ENCODE measurements at regions not wholly inside any gene's neighbourhood (a gene's known extent, or its start where the extent isn't known, plus 50 kb on each side); places are given as distances from the start of the nearest gene placed in this dataset.
A peak's percentile ranks its signal among the peaks of the same experiment; 100 is the strongest.

DNA sequence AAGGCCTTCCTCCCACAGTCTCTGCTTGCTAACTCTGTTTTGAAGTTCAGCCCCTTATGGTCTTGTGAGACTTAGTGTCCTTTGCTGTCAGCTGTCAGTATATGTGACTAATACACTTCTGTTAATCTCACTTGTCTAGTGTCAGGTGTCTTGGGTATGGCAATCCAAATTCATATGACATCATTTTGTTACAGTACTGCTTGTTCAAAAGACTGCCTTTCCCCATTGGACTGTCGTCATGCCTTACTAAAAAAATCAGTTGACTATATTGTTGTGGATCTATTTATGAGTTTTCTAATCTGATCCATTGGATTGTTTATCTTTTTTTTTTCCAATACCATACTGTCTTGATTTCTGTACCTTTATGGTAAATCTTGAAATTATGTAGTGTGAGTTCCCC is 611.4 kb upstream of the HS6ST1 start:
- no peaks in the 10 kb centered on the region for H3K4me1 Mint-ChIP-seq
- no peaks in the 10 kb centered on the region for H3K36me3 Mint-ChIP-seq
- H3K27ac Mint-ChIP-seq = no peak overlapping the region
- ATAC-seq = no peak
- H3K27me3 Mint-ChIP-seq = no peaks in the 10 kb centered on the region
- no peak overlapping the region for H3K4me3 Mint-ChIP-seq
- H3K9me3 Mint-ChIP-seq = peaks cover 9% of the 10 kb centered on the region

GRCh38 chr2:128940378-128940777 is 621.7 kb upstream of the HS6ST1 start:
- Mint-ChIP-seq H3K36me3 (no peaks in the 10 kb centered on the region), H3K4me3 (no peak overlapping the region), H3K27me3 (no peaks in the 10 kb centered on the region), H3K27ac (no peak overlapping the region), H3K9me3 (peaks cover 5% of the 10 kb centered on the region), H3K4me1 (no peaks in the 10 kb centered on the region)
- no peak for ATAC-seq

GRCh38 chr2:128941751-128942150 is 623.1 kb upstream of the HS6ST1 start:
- peaks cover 13% of the 10 kb centered on the region for H3K27me3 Mint-ChIP-seq
- H3K27ac Mint-ChIP-seq = no peak overlapping the region
- no peak overlapping the region for H3K4me3 Mint-ChIP-seq
- H3K4me1 Mint-ChIP-seq = no peaks in the 10 kb centered on the region
- ATAC-seq = no peak
- H3K9me3 Mint-ChIP-seq = peaks cover 10% of the 10 kb centered on the region
- no peaks in the 10 kb centered on the region for H3K36me3 Mint-ChIP-seq

GRCh38 chr2:128949360-128949759 is 630.7 kb upstream of the HS6ST1 start:
- Mint-ChIP-seq H3K4me1 (no peaks in the 10 kb centered on the region), H3K27me3 (peaks cover 52% of the 10 kb centered on the region)

DNA sequence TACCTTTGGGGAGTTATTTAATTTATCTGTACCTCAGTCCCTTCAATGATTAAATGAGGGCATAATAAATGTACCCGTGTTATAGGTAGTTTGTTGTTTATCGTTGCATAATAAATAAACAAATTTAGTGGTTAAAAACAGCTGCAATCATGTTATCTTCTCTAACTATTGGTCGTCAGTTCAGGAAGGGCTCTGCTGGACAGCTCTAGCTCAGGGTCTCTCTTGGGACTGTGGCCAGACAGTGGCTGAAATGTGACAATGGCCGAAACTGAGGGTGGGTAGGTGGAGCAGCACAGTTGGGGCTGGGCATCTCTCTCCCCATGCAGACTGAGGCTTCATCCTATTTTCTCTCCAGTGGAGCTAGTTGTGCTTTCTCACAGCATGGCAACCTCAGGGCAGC is 632.1 kb upstream of the HS6ST1 start:
- Mint-ChIP-seq H3K9me3 (peaks cover 5% of the 10 kb centered on the region), H3K27me3 (peaks cover 49% of the 10 kb centered on the region), H3K4me3 (no peak overlapping the region), H3K4me1 (no peaks in the 10 kb centered on the region), H3K27ac (no peak overlapping the region), H3K36me3 (no peaks in the 10 kb centered on the region)
- ATAC-seq = no peak

More at GRCh38 chr2:128949360-128949759, 630.7 kb upstream of the HS6ST1 start:
- Mint-ChIP-seq H3K9me3 (peaks cover 5% of the 10 kb centered on the region), H3K27ac (no peak overlapping the region), H3K36me3 (no peaks in the 10 kb centered on the region), H3K4me3 (no peak overlapping the region)
- ATAC-seq = no peak

DNA sequence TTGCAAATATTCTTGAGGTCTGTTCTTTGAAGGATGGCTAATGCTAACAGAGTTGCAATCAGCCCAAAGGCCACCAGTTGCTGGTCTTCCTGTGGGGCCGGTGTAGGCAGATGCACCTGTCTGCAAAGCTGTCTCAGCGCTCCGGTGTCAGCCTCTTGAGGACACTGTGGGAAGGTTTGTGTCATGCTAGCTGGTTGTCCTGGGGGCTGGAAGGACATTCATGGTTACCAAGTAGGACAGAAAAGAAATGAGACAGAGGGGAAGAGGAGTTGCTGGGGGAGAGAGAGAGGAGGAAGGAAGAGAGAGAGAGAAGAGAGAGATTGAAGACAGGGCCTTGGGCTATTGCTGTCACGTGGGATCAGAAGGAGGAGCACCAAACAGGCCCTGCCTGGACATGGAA is 639.6 kb upstream of the HS6ST1 start:
- Mint-ChIP-seq H3K4me1 (no peaks in the 10 kb centered on the region), H3K4me3 (no peak overlapping the region), H3K36me3 (no peaks in the 10 kb centered on the region), H3K9me3 (peaks cover 11% of the 10 kb centered on the region), H3K27me3 (peaks cover 16% of the 10 kb centered on the region), H3K27ac (no peak overlapping the region)
- no peak for ATAC-seq

- H3K36me3 Mint-ChIP-seq = no peaks in the 10 kb centered on the region
- H3K27ac Mint-ChIP-seq = no peak overlapping the region
- no peaks in the 10 kb centered on the region for H3K4me1 Mint-ChIP-seq
- no peak for ATAC-seq
- H3K27me3 Mint-ChIP-seq = no peaks in the 10 kb centered on the region
- no peaks in the 10 kb centered on the region for H3K9me3 Mint-ChIP-seq
- no peak overlapping the region for H3K4me3 Mint-ChIP-seq
Measured at GRCh38 chr2:128967646-128968045, 649.0 kb upstream of the HS6ST1 start.

DNA sequence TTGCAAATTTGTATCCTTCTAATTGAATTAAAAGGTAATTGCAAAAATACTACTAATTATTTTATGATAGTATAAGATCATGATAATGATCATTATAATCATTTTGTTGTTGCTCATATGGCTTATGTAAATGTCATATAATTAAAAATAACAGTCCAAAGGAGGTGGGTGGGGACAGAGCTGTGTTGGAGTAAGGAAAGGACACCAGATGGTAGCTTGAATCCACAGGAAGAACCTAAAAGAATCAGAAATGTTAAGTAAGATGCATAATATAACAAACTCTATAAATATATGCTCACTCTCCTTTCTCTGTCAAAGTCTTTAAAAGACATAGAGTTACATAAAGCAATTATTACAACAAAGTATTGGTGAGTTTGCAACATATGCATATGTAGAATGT is 650.7 kb upstream of the HS6ST1 start:
- Mint-ChIP-seq H3K9me3 (no peaks in the 10 kb centered on the region), H3K4me3 (no peak overlapping the region), H3K36me3 (no peaks in the 10 kb centered on the region), H3K27me3 (no peaks in the 10 kb centered on the region), H3K27ac (no peak overlapping the region), H3K4me1 (no peaks in the 10 kb centered on the region)
- ATAC-seq = no peak

- ATAC-seq = no peak
- no peaks in the 10 kb centered on the region for H3K27me3 Mint-ChIP-seq
- no peak overlapping the region for H3K27ac Mint-ChIP-seq
- H3K9me3 Mint-ChIP-seq = no peaks in the 10 kb centered on the region
- no peak overlapping the region for H3K4me3 Mint-ChIP-seq
- no peaks in the 10 kb centered on the region for H3K36me3 Mint-ChIP-seq
- H3K4me1 Mint-ChIP-seq = no peaks in the 10 kb centered on the region
Measured at GRCh38 chr2:128970332-128971116, 651.9 kb upstream of the HS6ST1 start.

GRCh38 chr2:128973566-128973965 is 654.9 kb upstream of the HS6ST1 start:
- no peaks in the 10 kb centered on the region for H3K36me3 Mint-ChIP-seq
- H3K27ac Mint-ChIP-seq = no peak overlapping the region
- no peak overlapping the region for H3K4me3 Mint-ChIP-seq
- H3K9me3 Mint-ChIP-seq = no peaks in the 10 kb centered on the region
- no peak for ATAC-seq
- no peaks in the 10 kb centered on the region for H3K4me1 Mint-ChIP-seq
- no peaks in the 10 kb centered on the region for H3K27me3 Mint-ChIP-seq

DNA sequence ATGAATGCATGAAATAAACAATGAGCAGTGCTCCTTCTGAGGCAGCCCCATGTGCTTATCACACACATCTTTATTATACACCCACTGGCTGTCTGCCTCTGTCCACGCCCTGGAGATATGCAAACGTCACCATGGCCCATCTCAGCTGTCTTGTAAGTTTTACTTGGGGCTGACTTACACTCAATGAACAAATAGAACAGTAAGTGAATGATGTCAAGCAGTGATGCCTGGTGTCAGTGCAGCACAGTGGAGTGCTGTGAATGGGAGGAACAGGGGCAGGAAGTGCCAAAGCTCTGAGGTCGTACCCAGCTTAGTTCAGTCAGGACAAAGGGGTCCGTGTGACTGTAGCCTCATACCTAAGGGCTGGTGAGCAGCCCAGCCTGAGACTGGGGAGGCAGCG is 659.5 kb upstream of the HS6ST1 start:
- H3K4me3 Mint-ChIP-seq = no peak overlapping the region
- no peak overlapping the region for H3K27ac Mint-ChIP-seq
- no peaks in the 10 kb centered on the region for H3K9me3 Mint-ChIP-seq
- no peaks in the 10 kb centered on the region for H3K36me3 Mint-ChIP-seq
- ATAC-seq = peak; percentile 20
- H3K27me3 Mint-ChIP-seq = no peaks in the 10 kb centered on the region
- H3K4me1 Mint-ChIP-seq = no peaks in the 10 kb centered on the region

DNA sequence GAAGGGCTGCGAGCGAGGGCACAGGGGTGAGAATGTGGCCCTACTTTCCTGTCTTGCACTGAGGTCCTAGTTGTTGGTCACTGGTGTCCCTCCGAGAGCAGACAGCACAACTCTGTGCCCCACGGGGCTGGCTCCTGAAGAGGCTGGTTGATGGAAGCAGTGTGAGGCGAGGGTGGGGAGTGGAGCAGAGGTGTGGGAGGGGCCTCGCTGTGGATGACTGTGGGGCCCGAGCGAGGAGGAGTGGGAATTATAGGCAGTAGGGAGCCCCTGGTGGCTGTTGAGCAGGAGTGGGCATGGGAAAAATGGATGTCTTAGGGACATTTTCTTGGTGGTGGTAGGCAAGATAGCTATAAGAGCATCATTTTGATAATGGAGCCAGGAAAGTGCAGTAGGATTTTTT is 660.5 kb upstream of the HS6ST1 start:
- no peak for ATAC-seq
- Mint-ChIP-seq H3K9me3 (no peaks in the 10 kb centered on the region), H3K4me1 (no peaks in the 10 kb centered on the region), H3K36me3 (no peaks in the 10 kb centered on the region), H3K27me3 (no peaks in the 10 kb centered on the region), H3K27ac (no peak overlapping the region), H3K4me3 (no peak overlapping the region)

- no peak overlapping the region for H3K4me3 Mint-ChIP-seq
- H3K27me3 Mint-ChIP-seq = no peaks in the 10 kb centered on the region
- H3K9me3 Mint-ChIP-seq = no peaks in the 10 kb centered on the region
- no peaks in the 10 kb centered on the region for H3K36me3 Mint-ChIP-seq
- no peak overlapping the region for H3K27ac Mint-ChIP-seq
- no peaks in the 10 kb centered on the region for H3K4me1 Mint-ChIP-seq
- no peak for ATAC-seq
Measured at GRCh38 chr2:128980475-128980874, 661.8 kb upstream of the HS6ST1 start.

- no peak overlapping the region for H3K27ac Mint-ChIP-seq
- no peak overlapping the region for H3K4me3 Mint-ChIP-seq
- no peaks in the 10 kb centered on the region for H3K36me3 Mint-ChIP-seq
- no peak for ATAC-seq
- no peaks in the 10 kb centered on the region for H3K9me3 Mint-ChIP-seq
- H3K4me1 Mint-ChIP-seq = no peaks in the 10 kb centered on the region
- no peaks in the 10 kb centered on the region for H3K27me3 Mint-ChIP-seq
Measured at GRCh38 chr2:128981353-128981752, 662.7 kb upstream of the HS6ST1 start.

- H3K27ac Mint-ChIP-seq = no peak overlapping the region
- no peaks in the 10 kb centered on the region for H3K36me3 Mint-ChIP-seq
- no peak overlapping the region for H3K4me3 Mint-ChIP-seq
- no peak for ATAC-seq
- H3K4me1 Mint-ChIP-seq = no peaks in the 10 kb centered on the region
- no peaks in the 10 kb centered on the region for H3K27me3 Mint-ChIP-seq
- H3K9me3 Mint-ChIP-seq = no peaks in the 10 kb centered on the region
Measured at GRCh38 chr2:128982001-128982400, 663.3 kb upstream of the HS6ST1 start.

GRCh38 chr2:128982670-128983069 is 664.0 kb upstream of the HS6ST1 start:
- Mint-ChIP-seq H3K36me3 (no peaks in the 10 kb centered on the region), H3K27me3 (no peaks in the 10 kb centered on the region), H3K27ac (no peak overlapping the region), H3K4me3 (no peak overlapping the region), H3K4me1 (no peaks in the 10 kb centered on the region), H3K9me3 (no peaks in the 10 kb centered on the region)
- no peak for ATAC-seq

Measured in stimulated activated memory B cell treated with anti-CD40 and anti-IgM and Interleukin-4, amounts not matched to agents 10 μg/mL and 1 μg/mL and 100 μg/mL, for 72 hours (primary cell).